T-helper 2 cell treated with Interferon-gamma antibody and Interleukin-4, amounts not matched to agents 5 μg/mL and 100 μg/mL, for 36 hours (primary cell): ENCODE measurements at regions not wholly inside any gene's neighbourhood (a gene's known extent, or its start where the extent isn't known, plus 50 kb on each side); places are given as distances from the start of the nearest gene placed in this dataset.
"Not testable (repeated sequence)": the region's sequence is repeated elsewhere in the genome, so short reads cannot be mapped to it uniquely, and the experiment has no call there.

Experiments
- DNase-seq: peaks from one replicate; pipeline ENCODE4 v3.0.0; 2021; ENCODE audit warnings: low spot score
- H3K27ac Mint-ChIP-seq: one replicate; pipeline ENCODE4 v1.8.0; 2021; ENCODE audit warnings: mild to moderate bottlenecking, mixed read lengths
- H3K27me3 Mint-ChIP-seq: one replicate; pipeline ENCODE4 v1.8.0; 2021; ENCODE audit warnings: low read depth, mixed read lengths
- H3K36me3 Mint-ChIP-seq: one replicate; pipeline ENCODE4 v1.8.0; 2021; ENCODE audit warnings: low read depth, mixed read lengths
- H3K4me1 Mint-ChIP-seq: one replicate; pipeline ENCODE4 v1.8.0; 2021; ENCODE audit warnings: low read depth, mixed read lengths
- H3K4me3 Mint-ChIP-seq: one replicate; pipeline ENCODE4 v1.8.0; 2022; ENCODE audit warnings: mild to moderate bottlenecking, moderate library complexity, mixed read lengths
- H3K9me3 Mint-ChIP-seq: one replicate; pipeline ENCODE4 v1.8.0; 2021; ENCODE audit warnings: mixed read lengths

DNA sequence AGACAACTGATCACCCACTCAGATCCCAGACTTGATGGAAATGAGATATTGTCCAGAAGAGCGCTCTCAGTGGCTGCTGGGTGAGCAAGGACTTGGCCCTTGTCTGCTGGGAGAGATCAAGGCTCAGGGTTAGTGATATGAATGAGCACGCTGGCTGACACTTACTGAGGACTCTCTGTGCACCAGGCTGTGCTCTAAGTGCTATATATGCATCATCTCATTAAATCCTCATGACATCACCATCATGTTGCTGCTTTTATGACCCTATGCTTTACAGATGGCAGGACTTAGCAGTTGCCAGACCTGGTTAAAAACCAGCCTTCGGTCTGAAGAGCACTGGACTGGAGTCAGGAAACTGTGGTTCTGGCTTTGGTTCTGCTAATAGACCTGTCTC is 260.9 kb downstream of the VRK1 start:
- Mint-ChIP-seq H3K4me1 (no peaks in the 10 kb centered on the region), H3K27me3 (peaks cover 2% of the 10 kb centered on the region), H3K9me3 (no peaks in the 10 kb centered on the region), H3K27ac (no peak overlapping the region), H3K36me3 (no peaks in the 10 kb centered on the region), H3K4me3 (no peak overlapping the region)
- DNase-seq: no peak

GRCh38 chr14:97058589-97058988 is 261.4 kb downstream of the VRK1 start:
- Mint-ChIP-seq H3K27ac (no peak overlapping the region), H3K9me3 (no peaks in the 10 kb centered on the region), H3K27me3 (peaks cover 2% of the 10 kb centered on the region), H3K36me3 (no peaks in the 10 kb centered on the region), H3K4me3 (no peak overlapping the region), H3K4me1 (no peaks in the 10 kb centered on the region)
- no peak for DNase-seq

GRCh38 chr14:97061198-97061597 is 264.0 kb downstream of the VRK1 start:
- DNase-seq: no peak
- no peaks in the 10 kb centered on the region for H3K4me1 Mint-ChIP-seq
- peaks cover 5% of the 10 kb centered on the region for H3K27me3 Mint-ChIP-seq
- no peaks in the 10 kb centered on the region for H3K9me3 Mint-ChIP-seq
- no peak overlapping the region for H3K4me3 Mint-ChIP-seq
- no peak overlapping the region for H3K27ac Mint-ChIP-seq
- H3K36me3 Mint-ChIP-seq: no peaks in the 10 kb centered on the region

DNA sequence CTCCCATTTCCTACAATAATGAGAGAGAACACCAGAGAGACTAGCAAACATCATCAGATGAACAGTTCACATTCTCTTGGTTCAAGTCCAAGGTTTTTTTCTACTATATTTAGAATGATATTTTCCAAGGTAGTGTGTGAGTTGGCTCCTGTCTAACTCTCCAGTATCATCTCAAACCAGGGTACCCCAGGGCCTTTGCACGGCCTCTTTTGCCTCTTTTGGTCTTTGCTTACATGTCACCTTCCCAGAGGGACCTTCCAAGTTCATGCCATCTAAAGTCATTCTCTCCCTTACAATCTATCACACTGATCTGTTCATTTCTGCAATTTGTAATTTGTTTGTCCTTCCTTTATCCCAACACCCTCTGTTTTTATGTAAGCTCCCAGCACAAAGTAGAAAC is 264.5 kb downstream of the VRK1 start:
- H3K4me3 Mint-ChIP-seq: no peak overlapping the region
- H3K4me1 Mint-ChIP-seq: no peaks in the 10 kb centered on the region
- no peaks in the 10 kb centered on the region for H3K9me3 Mint-ChIP-seq
- DNase-seq: no peak
- peaks cover 5% of the 10 kb centered on the region for H3K27me3 Mint-ChIP-seq
- H3K36me3 Mint-ChIP-seq: no peaks in the 10 kb centered on the region
- H3K27ac Mint-ChIP-seq: no peak overlapping the region

DNA sequence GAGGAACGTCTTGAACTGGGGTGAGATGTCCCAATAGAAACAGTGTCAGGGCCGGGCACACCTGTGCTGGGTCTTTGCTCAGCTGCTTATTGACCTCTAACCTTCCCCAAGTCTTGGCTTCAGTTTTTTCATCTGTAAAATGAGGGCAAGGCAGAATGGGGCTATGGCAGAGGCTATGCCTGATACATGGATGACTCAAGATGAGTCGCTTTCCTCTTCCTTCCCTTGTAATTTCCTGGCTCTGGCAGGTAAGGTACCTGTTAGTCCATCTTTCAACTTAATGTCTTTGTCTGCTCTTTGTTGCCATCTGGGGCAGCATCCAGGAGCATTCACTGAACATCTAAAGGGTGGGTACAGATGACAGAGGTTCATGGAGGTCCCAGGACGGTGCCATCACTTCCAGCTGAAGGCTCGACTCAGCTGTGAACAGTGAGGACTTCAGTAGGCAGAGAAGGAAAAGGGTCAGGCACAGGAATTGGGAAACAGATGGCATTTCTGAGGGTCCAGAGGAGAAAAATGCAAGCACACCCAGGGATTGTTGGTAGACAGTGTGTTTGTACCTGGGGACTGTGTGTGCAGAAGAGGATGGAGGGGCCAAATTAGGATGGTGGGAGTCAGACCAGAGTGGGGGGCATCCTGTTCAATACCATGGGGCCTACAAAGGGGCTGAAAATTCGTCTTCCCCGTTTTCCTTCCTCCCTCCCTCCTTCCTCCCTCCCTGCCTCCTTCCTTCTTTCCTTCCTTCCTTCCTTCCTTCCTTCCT is 268.3 kb downstream of the VRK1 start:
- Mint-ChIP-seq H3K4me1 (no peaks in the 10 kb centered on the region), H3K36me3 (no peaks in the 10 kb centered on the region), H3K27ac (no peak overlapping the region), H3K4me3 (no peak overlapping the region), H3K9me3 (no peaks in the 10 kb centered on the region), H3K27me3 (peaks cover 3% of the 10 kb centered on the region)
- no peak for DNase-seq

DNA sequence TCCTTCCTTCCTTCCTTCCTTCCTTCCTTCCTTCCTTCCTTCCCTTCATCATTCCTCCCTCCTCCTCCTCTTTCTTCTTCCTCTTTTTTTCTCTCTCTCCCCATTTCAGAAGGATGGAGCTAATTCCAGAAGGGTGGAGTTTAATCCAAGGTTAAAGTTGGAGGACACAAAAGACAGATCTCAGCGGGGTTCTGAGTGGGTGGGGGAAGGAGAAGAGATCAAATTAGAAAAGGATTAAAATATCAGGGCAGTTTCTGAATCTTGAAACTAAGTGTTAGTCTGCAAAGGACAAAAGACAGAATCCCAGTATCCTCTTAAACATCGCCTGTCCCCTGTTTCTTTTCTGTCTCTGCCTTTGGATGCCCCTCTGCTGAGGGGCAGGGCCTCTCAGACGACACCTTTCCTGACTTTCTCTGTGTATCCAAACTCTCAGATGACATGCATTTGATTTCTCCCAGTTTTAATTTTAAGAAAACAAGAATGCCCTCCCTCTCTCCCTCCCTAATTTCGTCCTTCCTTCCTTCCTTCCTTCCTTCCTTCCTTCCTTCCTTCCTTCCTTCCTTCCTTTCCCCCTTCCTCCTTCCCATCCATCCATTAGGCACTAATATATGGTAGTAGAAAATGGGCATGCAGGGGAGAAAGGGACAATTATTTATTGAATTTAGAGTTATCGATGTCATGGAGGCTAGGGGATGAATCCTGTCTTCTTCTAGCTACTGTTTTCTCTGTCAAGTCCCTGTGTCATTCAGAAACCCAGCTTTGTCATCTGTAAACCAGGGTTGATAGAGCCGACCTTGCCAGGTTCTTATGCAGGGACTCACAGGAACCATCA is 269.1 kb downstream of the VRK1 start:
- Mint-ChIP-seq H3K27me3 (peaks cover 3% of the 10 kb centered on the region), H3K36me3 (no peaks in the 10 kb centered on the region), H3K27ac (no peak overlapping the region), H3K4me1 (no peaks in the 10 kb centered on the region), H3K4me3 (no peak overlapping the region), H3K9me3 (no peaks in the 10 kb centered on the region)
- DNase-seq: no peak

DNA sequence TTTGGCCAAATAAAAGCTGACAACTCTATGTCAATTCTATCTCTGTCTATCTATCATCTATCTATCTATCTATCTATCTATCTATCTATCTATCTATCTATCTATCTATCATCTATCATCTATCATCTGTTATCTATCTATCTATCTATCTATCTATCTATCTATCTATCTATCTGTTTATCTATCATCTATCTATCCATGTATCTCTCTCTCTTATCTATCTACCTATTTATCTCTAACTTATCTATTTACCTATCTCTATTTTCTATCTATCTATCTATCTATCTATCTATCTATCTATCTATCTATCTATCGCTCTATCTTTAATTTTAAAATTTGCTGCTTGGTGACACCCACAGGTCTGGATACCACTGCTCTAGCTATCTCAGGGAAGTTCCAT is 271.1 kb downstream of the VRK1 start:
- not testable (repeated sequence) for H3K27ac Mint-ChIP-seq, H3K27me3 Mint-ChIP-seq, H3K4me3 Mint-ChIP-seq

GRCh38 chr14:97070259-97070658 is 273.1 kb downstream of the VRK1 start:
- Mint-ChIP-seq H3K27ac (no peak overlapping the region), H3K36me3 (no peaks in the 10 kb centered on the region), H3K9me3 (no peaks in the 10 kb centered on the region), H3K4me3 (no peak overlapping the region), H3K27me3 (peaks cover 4% of the 10 kb centered on the region), H3K4me1 (peaks cover 4% of the 10 kb centered on the region)
- DNase-seq: no peak

More for the DNA sequence above, 271.1 kb downstream of the VRK1 start:
- H3K4me1 Mint-ChIP-seq, DNase-seq, H3K9me3 Mint-ChIP-seq, H3K36me3 Mint-ChIP-seq: not testable (repeated sequence)

GRCh38 chr14:97071177-97071576 is 274.0 kb downstream of the VRK1 start:
- Mint-ChIP-seq H3K36me3 (no peaks in the 10 kb centered on the region), H3K27me3 (peaks cover 7% of the 10 kb centered on the region), H3K4me3 (no peak overlapping the region), H3K9me3 (no peaks in the 10 kb centered on the region), H3K4me1 (peaks cover 7% of the 10 kb centered on the region), H3K27ac (no peak overlapping the region)
- no peak for DNase-seq

DNA sequence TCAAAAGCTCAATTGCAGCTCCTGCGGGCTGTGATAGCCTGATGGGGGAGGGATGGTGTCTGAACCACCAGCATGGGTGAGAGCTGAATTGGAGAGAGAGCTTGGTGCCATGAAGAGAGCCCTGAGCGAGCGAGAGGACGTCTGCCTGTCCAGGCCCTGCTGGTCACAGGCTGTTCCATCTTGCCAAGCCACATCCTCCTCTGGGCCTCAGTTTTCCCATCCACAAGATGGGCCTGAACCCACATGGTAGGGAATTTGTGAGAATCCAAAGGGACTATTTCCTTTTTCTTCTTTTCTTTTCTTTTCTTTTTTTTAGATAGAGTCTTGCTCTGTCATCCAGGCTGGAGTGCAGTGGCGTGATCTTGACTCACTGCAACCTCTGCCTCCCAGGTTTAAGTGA is 276.4 kb downstream of the VRK1 start:
- peaks cover 8% of the 10 kb centered on the region for H3K27me3 Mint-ChIP-seq
- no peak overlapping the region for H3K4me3 Mint-ChIP-seq
- H3K36me3 Mint-ChIP-seq: no peaks in the 10 kb centered on the region
- H3K4me1 Mint-ChIP-seq: peaks cover 12% of the 10 kb centered on the region
- no peak overlapping the region for H3K27ac Mint-ChIP-seq
- H3K9me3 Mint-ChIP-seq: no peaks in the 10 kb centered on the region
- DNase-seq: no peak

DNA sequence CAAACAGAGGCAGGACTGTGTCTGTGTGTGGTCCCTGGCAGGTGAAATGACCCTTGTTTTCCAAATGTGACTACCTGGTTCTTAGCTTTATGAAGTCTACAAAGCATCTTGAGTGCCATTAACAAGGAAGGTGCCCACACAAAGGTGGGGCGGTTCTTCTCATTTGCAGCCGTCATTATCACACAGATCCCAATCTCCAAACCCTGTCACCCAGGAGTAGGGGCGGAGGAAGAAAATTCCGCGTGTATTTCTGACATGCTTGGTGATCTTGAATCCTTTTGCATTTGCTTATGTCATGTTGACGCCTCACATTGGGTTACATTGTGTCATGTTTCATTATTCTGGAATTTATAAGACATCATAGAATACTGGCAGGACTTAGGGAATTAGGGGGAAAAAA is 277.3 kb downstream of the VRK1 start:
- H3K9me3 Mint-ChIP-seq: no peaks in the 10 kb centered on the region
- peaks cover 12% of the 10 kb centered on the region for H3K4me1 Mint-ChIP-seq
- H3K36me3 Mint-ChIP-seq: no peaks in the 10 kb centered on the region
- H3K4me3 Mint-ChIP-seq: no peak overlapping the region
- no peak for DNase-seq
- no peak overlapping the region for H3K27ac Mint-ChIP-seq
- H3K27me3 Mint-ChIP-seq: peaks cover 8% of the 10 kb centered on the region

- DNase-seq: no peak
- Mint-ChIP-seq H3K4me3 (no peak overlapping the region), H3K27me3 (peaks cover 8% of the 10 kb centered on the region), H3K9me3 (no peaks in the 10 kb centered on the region), H3K4me1 (peaks cover 12% of the 10 kb centered on the region), H3K36me3 (no peaks in the 10 kb centered on the region), H3K27ac (no peak overlapping the region)
Measured at GRCh38 chr14:97074856-97075255, 277.7 kb downstream of the VRK1 start.

GRCh38 chr14:97077253-97077653 is 280.1 kb downstream of the VRK1 start:
- H3K27me3 Mint-ChIP-seq: peaks cover 8% of the 10 kb centered on the region
- H3K9me3 Mint-ChIP-seq: no peaks in the 10 kb centered on the region
- H3K4me1 Mint-ChIP-seq: peaks cover 12% of the 10 kb centered on the region
- no peak overlapping the region for H3K4me3 Mint-ChIP-seq
- H3K36me3 Mint-ChIP-seq: no peaks in the 10 kb centered on the region
- H3K27ac Mint-ChIP-seq: no peak overlapping the region
- DNase-seq: no peak

DNA sequence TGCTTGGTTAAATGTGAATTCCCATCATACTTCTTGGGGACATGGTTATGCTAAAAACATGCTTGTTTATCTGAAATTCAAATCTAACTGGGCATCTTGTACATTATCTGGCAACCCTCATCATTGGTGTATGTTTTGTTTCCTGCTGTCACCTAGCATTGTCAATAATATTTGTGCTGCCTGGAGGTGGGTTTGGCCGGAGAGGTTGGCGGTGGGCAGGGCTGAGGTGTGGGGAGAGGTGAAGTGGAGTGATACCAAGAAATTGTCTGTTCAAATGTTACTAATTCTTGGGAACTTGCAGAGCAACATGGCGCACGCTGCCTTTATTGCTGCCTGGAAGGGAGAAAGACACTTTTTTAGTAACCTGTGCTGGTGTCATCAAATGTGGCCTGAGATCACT is 280.5 kb downstream of the VRK1 start:
- no peak for DNase-seq
- no peak overlapping the region for H3K27ac Mint-ChIP-seq
- peaks cover 12% of the 10 kb centered on the region for H3K4me1 Mint-ChIP-seq

More for the DNA sequence above, 280.5 kb downstream of the VRK1 start:
- H3K9me3 Mint-ChIP-seq: no peaks in the 10 kb centered on the region
- no peaks in the 10 kb centered on the region for H3K36me3 Mint-ChIP-seq
- H3K4me3 Mint-ChIP-seq: no peak overlapping the region
- H3K27me3 Mint-ChIP-seq: peaks cover 8% of the 10 kb centered on the region
